Stimulated activated CD4-positive, alpha-beta T cell treated with anti-CD3 and anti-CD28 coated beads, TNF-alpha, amount 100 ng/mL, for 24 hours (primary cell): ENCODE measurements at regions not wholly inside any gene's neighbourhood (a gene's known extent, or its start where the extent isn't known, plus 50 kb on each side); places are given as distances from the start of the nearest gene placed in this dataset.

ENCODE experiments used
- DNase-seq, 3 experiments: peaks; one replicate each; pipeline ENCODE4 v3.0.0-alpha.2; 2020; ENCODE audit warnings: low read depth in 3 of 3

DNA sequence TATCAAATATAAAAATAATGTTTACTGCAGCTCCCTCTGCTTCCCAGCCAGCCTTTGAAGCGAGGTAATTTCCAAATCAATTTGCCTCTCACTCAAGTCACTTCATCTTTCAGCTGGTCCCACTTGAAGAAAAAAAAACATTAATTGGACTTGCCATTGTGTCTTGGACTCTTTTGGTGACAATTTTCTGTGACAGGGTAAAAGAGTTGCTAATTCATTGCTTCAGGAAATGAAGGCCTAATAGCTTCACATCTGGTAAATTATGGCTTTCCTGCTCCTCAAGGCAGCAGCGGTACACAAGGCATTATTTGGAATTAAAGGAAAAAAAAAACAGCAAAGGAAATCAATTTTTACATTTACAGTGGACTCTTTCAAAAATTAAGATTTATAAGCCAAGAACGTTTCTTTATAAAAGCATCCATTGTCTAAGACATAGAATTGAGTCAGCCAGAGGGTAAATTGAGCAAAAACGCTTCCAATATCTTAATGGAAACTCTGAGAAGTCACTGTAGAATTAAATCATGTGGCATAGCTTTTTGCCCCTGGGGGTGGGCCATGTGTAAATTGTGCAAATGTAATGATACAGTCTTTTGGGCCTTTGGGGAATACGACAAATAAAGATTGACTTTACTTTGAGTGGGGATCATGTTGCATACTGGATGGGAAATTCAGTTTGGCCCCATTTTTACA is 102.5 kb downstream of the LYPLAL1 start:
- no peak for DNase-seq

DNA sequence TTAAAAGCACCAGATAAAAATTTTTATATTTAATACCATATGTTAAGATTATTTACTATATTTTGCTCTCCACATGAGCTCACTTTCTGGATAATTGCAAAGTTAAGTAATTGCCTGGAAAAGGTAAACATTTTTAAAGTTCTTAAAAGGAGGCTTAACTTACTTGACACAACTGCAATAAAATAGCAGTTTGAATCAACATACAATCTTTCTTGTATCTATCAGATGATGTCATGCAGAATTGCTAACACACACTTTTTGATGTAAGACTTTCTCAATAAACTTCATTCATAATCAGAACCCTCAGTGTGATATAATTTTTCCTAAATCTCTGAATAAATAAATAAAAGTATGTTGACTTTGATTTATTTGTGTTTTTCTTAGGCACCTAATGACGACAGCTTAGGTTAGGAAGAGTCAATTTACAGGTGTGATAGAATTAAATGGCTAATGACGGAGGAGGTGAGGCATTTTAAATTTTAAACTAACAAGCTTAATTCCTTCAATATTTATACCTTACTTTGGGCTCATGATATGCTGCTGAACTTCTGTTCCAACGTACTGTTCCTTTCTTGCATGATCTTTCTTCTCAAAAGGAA is 99.5 kb downstream of the LYPLAL1 start:
- DNase-seq, result no peak

DNA sequence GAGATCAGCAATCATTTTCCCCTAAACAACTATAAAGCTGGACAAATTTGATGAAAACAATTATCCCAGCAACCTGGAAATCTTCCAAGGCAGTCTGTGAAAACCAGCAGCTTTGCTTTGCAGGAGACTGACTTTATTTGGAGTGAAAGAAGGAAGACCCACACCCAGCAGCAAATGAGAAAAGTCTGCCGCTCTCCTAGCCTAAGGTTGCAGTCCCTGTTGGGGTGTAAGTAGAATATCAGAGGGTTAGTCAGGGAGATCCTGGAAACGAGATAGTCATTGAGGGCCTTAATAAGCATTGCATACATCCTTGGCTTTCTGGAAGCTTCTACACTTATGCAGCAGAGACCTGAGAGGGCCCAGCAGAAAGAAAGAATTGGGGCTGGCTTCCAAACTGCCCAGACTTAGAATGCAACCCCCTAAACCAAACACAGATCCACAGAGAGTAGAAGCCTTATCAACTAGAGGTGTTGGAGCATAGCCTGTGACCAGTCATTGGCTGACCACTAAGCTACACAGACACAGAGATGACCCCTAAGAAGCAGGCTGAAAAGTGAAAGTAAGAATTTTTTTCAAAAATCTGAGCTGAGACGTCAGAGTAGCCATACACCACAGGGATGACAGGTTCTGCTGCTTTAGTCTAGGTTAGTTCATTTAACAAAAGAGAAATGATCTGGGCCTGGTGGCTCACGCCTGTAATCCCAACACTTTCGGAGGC is 98.3 kb downstream of the LYPLAL1 start:
- no peak for DNase-seq

DNA sequence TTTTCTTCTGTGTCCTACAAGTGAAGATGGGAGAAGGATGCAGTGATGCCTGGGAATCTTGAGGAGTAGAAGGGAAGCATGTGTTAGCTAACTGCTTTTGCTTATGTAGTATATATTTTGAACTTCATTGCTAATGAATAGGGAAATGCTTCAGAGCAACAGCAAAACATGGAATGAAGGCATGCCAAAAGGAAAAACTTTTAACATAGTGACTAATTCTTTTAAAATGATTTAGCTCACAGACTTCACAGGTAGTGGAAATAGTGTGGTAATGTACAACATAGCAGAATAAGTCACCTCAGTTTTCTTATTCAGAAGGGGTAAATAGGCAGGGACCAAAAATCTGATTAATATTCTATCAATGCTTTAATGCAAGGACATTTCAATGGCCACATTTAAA is 95.5 kb downstream of the LYPLAL1 start:
- no peak for DNase-seq

DNA sequence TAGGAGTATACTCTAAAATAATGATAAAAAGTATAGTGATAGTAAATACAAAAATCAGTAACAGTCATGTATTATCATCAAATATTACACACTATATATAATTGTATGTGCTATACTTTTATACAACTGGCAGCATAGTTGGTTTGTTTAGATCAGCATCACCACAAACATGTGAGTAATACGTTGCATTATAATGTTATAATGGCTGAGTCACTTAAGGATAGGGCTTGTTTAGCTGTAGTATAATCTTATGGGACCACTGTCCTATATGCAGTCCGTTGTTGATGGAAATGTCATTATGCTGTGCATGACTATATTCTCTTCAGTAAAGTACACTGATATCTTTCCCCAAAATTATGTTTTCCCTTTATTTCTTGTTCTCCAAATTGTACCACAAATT is 92.8 kb downstream of the LYPLAL1 start:
- DNase-seq, result no peak

DNA sequence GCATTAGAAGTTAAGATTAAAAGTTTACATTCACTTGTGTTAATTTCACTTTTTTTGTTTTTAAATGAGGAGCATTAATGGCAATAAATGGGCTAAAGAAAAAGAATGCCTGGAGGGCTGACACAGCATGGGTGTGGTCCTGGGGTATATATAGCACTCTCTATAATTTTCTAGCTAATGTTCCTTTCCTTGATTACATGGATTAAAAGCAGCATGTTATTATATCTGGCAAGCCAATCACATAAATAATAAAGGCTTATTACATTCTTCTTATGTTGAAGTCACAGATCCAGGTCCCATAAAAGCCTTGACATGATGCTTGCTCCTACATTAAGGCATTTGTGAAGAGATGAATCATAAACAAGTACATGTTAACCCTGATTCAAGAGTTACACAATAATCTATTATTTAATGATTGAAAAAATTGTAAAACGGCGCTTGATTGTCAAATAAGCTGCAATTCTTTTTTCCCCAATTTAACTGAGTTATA is 91.4 kb downstream of the LYPLAL1 start:
- DNase-seq, result no peak

DNA sequence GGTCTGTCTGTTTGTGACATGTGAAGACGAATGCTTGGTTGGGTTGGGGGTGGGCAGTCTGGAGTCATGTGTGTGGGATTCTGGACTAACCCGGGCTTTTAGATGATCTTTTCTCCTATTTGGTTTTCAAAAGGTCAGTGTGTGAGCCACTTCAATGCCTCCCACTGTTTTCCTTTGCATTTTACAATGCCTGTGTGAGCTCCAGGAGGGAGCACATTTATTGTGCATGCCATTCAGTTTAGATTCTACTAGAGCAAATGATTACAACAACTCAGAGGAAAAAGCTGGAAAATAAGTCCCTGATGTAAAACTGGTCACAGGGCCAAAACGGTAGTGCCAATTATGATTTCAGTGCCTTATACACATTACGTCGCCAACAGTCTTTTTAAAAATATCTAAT is 90.9 kb downstream of the LYPLAL1 start:
- no peak for DNase-seq
